Nephron progenitor cell (in vitro differentiated cells): ENCODE measurements at regions not wholly inside any gene's neighbourhood (a gene's known extent, or its start where the extent isn't known, plus 50 kb on each side); places are given as distances from the start of the nearest gene placed in this dataset.

Experiments used
- DNase-seq: peaks from one replicate; pipeline ENCODE4 v3.0.0; 2021
- H3K27ac Mint-ChIP-seq: 2 replicates; pipeline ENCODE4 v1.8.0; 2021; ENCODE audit warnings: mild to moderate bottlenecking, moderate library complexity, mixed read lengths
- H3K27me3 Mint-ChIP-seq: 2 replicates; pipeline ENCODE4 v1.8.0; 2021; ENCODE audit warnings: mild to moderate bottlenecking, low read depth, mixed read lengths; ENCODE audit not compliant: poor library complexity
- H3K36me3 Mint-ChIP-seq: 2 replicates; pipeline ENCODE4 v1.8.0; 2021; ENCODE audit warnings: low read depth, mixed read lengths
- H3K4me1 Mint-ChIP-seq: 2 replicates; pipeline ENCODE4 v1.8.0; 2021; ENCODE audit warnings: mixed read lengths
- H3K4me3 Mint-ChIP-seq: 2 replicates; pipeline ENCODE4 v1.8.0; 2021; ENCODE audit warnings: mild to moderate bottlenecking, moderate library complexity, mixed read lengths
- H3K9me3 Mint-ChIP-seq: 2 replicates; pipeline ENCODE4 v1.8.0; 2021; ENCODE audit warnings: mild to moderate bottlenecking, moderate library complexity, mixed read lengths
- TF ChIP-seq, protein P1 (sequence below): fragments of 200-600 bp; sonication (generic); IDR thresholded peaks from 2 replicates; pipeline ENCODE4 v1.5.0; 2021; ENCODE audit warnings: antibody characterized with exemption

DNA sequence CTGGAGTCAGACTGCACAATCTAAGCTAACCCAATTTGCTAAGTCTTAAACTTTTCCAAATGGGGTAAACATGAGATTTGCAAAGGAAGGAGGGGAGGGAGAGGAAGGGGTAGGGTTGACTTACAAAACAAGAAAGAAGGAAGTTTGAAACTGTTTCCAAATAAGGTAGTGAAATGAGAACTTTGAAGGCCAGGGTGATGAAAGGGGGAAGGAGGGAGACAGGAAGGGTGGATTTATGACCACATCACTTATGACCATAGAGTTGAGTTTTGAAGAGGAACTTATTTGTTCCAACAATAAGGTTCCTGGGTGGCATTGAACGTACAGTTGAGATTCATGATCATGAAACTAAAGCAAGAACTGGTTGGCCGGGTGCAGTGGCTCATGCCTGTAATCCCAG lies 72.5 kb upstream of the DAPK1 start:
- TF ChIP-seq, protein P1, sequence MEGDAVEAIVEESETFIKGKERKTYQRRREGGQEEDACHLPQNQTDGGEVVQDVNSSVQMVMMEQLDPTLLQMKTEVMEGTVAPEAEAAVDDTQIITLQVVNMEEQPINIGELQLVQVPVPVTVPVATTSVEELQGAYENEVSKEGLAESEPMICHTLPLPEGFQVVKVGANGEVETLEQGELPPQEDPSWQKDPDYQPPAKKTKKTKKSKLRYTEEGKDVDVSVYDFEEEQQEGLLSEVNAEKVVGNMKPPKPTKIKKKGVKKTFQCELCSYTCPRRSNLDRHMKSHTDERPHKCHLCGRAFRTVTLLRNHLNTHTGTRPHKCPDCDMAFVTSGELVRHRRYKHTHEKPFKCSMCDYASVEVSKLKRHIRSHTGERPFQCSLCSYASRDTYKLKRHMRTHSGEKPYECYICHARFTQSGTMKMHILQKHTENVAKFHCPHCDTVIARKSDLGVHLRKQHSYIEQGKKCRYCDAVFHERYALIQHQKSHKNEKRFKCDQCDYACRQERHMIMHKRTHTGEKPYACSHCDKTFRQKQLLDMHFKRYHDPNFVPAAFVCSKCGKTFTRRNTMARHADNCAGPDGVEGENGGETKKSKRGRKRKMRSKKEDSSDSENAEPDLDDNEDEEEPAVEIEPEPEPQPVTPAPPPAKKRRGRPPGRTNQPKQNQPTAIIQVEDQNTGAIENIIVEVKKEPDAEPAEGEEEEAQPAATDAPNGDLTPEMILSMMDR, result no peak
- DNase-seq, result no peak
- Mint-ChIP-seq H3K27me3 (peaks cover 12% of the 10 kb centered on the region), H3K4me3 (no peak overlapping the region), H3K9me3 (peaks cover 30% of the 10 kb centered on the region), H3K4me1 (peaks cover 11% of the 10 kb centered on the region), H3K36me3 (no peaks in the 10 kb centered on the region), H3K27ac (no peak overlapping the region)

DNA sequence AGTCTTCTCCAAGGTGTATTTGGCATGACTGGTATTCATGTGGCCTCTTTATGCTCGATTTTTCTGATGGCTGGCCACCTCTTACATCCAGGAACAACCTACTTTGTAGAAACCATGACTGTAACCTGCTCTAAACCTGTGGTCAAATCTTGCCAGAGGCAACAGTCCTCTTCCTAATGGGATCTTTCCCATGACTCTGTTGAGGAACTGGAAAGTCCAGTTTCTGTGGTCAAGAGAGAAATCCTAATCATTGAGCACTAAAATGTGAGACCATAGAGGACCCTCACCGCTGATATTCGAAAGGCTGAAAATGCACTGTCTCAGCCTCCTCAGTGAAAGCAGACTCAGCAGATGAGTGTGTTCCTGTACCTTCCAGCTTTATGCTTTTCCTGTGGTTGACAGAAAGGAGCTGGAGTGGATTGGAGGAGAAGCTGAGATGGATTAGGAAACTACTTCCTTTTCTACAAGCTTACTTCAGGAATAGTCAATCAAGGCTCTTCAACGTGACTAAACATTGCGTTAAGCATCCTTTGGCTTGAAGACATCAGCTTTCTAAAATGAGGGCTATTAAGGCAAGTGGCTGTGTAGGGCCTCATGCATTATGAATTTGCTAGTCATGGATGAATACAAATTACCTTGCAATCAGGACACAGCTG lies 69.7 kb upstream of the DAPK1 start:
- Mint-ChIP-seq H3K36me3 (no peaks in the 10 kb centered on the region), H3K4me3 (no peak overlapping the region), H3K27me3 (peaks cover 4% of the 10 kb centered on the region), H3K4me1 (peaks cover 22% of the 10 kb centered on the region), H3K27ac (no peak overlapping the region), H3K9me3 (peaks cover 27% of the 10 kb centered on the region)
- no peak for DNase-seq
- TF ChIP-seq, protein P1, result no peak

DNA sequence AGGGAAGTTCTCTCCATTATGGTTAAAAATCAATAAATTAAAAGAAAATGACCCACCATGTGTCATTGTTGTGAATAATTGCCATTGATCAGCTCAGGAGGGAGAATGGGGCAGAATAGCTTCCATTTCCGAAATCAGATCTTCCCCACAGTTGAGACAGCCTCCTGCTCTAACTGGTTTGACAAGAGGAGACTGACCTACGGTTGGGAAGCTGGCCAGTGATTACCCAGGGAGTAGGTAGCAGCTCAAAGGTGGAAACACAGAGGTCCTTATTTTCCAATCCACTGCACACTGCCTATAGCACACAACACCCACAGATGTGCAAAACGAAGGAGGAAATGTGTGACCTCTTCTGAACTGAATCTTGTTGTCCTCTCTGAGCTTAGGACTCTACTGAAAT lies 69.0 kb upstream of the DAPK1 start:
- Mint-ChIP-seq H3K27me3 (peaks cover 4% of the 10 kb centered on the region), H3K36me3 (no peaks in the 10 kb centered on the region), H3K4me3 (no peak overlapping the region), H3K4me1 (peaks cover 28% of the 10 kb centered on the region), H3K27ac (no peak overlapping the region), H3K9me3 (peaks cover 23% of the 10 kb centered on the region)
- TF ChIP-seq, protein P1, result no peak
- DNase-seq, result no peak

DNA sequence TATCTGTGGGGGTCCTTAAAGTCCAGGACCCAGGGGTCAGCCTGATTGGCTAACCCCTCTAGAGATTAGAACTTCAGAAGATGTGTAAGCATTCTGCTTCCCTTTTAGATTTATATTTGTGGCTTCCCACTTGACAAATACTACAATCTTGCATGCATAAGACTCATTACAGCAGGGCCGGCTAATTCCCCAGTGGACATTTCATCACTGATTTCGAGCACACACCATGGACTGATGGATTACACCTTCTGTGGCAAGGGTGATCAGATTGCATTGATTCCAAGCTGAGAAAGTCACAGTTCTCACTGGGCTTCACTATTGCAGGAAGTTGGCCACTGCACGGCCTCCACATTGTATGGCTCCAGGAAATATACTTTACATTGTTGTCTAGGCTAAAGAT lies 65.8 kb upstream of the DAPK1 start:
- peaks cover 24% of the 10 kb centered on the region for H3K4me1 Mint-ChIP-seq
- peaks cover 6% of the 10 kb centered on the region for H3K9me3 Mint-ChIP-seq
- H3K36me3 Mint-ChIP-seq, result no peaks in the 10 kb centered on the region
- no peaks in the 10 kb centered on the region for H3K27me3 Mint-ChIP-seq
- no peak overlapping the region for H3K4me3 Mint-ChIP-seq
- TF ChIP-seq, protein P1, result no peak
- peak overlapping the region; percentile 37 for H3K27ac Mint-ChIP-seq
- no peak for DNase-seq

DNA sequence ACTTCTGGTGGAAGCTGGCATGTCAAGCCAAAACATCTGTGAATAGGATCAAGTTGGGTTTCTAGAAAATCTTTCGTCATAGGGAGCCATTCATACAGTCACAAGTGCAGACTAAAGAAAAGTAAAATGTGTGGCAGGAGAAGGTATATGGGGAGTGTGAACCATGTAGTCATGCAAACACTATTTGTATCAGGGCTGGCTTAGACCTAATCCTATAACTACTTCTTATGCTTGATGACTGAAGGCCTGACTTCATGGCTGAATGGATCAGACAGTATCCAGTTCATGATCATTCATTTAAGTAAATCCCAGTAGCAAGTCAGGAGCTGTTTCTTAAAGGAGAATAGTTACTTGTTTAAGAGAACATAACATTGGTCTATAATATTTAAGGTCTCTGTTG lies 63.8 kb upstream of the DAPK1 start:
- H3K4me1 Mint-ChIP-seq, result peaks cover 20% of the 10 kb centered on the region
- H3K27me3 Mint-ChIP-seq, result no peaks in the 10 kb centered on the region
- H3K9me3 Mint-ChIP-seq, result peaks cover 6% of the 10 kb centered on the region
- H3K27ac Mint-ChIP-seq, result no peak overlapping the region
- DNase-seq, result no peak
- TF ChIP-seq, protein P1, result no peak
- H3K4me3 Mint-ChIP-seq, result no peak overlapping the region
- no peaks in the 10 kb centered on the region for H3K36me3 Mint-ChIP-seq

DNA sequence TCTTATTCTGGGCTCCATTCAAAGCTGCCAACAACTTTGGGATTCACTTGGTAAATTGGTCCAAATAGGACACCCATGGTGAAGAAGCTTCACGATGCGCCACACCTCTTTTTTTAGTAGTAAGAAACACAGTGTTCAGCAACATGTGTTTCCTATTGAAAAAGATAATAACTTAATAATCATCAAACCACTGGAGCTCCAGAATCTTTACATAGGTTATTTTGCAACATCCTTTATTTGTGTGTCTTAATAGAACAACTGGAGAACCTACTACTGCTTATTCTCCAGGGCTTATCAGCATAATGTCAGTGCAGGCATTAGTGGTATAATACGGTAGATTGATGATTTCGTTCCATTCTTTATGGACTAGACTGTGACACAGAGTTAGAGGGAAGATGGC lies 63.3 kb upstream of the DAPK1 start:
- DNase-seq, result no peak
- H3K9me3 Mint-ChIP-seq, result peaks cover 6% of the 10 kb centered on the region

More for the DNA sequence above, 63.3 kb upstream of the DAPK1 start:
- Mint-ChIP-seq H3K36me3 (no peaks in the 10 kb centered on the region), H3K4me1 (peaks cover 18% of the 10 kb centered on the region), H3K27ac (no peak overlapping the region), H3K4me3 (no peak overlapping the region), H3K27me3 (no peaks in the 10 kb centered on the region)
- TF ChIP-seq, protein P1, result no peak
